ENCODE measurements at regions not wholly inside any gene's neighbourhood (a gene's known extent, or its start where the extent isn't known, plus 50 kb on each side); places are given as distances from the start of the nearest gene placed in this dataset.

DNA sequence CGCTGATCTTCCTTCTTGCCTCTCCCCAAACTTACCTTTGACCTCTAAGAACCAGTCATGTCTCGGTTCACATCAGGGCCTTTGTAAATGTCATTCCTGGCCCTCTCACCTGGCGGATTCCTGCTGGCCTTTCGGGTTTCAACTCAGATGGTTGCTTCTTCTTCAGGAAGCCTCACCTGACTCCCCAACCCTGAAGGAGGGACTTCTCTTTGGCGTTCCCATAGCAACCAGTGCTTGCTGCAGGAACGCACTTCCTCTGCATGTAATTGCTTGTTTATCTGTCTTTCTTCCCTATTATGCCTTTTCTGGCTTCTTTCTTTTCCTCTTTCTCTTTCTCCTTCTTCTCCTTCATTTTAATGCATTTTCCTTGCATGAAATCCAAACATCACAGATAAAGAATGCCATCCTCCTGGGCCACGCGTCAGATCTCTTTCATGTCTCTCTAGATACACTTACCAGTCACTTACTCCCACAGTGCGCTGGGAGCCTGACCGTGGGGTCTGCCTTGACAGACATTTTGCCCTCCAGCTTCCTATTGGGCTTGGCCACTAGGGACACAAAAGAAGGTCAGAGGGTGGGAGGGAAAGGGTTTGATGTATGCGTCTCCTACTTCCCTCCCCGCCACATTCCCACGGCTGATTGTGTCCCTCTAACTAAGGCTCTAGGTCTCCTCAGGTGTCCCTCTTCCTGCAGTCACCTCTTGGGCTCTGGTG lies 295.7 kb upstream of the TSHZ2 start:
- no peak for TF ChIP-seq POLR2A (IDR thresholded peaks at IDR 0.05; ENCODE audit: low read depth)
- TF ChIP-seq EP300 (IDR thresholded peaks at IDR 0.05) = no peak
- TF ChIP-seq, protein P1, sequence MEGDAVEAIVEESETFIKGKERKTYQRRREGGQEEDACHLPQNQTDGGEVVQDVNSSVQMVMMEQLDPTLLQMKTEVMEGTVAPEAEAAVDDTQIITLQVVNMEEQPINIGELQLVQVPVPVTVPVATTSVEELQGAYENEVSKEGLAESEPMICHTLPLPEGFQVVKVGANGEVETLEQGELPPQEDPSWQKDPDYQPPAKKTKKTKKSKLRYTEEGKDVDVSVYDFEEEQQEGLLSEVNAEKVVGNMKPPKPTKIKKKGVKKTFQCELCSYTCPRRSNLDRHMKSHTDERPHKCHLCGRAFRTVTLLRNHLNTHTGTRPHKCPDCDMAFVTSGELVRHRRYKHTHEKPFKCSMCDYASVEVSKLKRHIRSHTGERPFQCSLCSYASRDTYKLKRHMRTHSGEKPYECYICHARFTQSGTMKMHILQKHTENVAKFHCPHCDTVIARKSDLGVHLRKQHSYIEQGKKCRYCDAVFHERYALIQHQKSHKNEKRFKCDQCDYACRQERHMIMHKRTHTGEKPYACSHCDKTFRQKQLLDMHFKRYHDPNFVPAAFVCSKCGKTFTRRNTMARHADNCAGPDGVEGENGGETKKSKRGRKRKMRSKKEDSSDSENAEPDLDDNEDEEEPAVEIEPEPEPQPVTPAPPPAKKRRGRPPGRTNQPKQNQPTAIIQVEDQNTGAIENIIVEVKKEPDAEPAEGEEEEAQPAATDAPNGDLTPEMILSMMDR (IDR thresholded peaks at IDR 0.05) = no peak

Measured in esophagus muscularis mucosa (tissue), 4 donors.